ENCODE measurements at regions not wholly inside any gene's neighbourhood (a gene's known extent, or its start where the extent isn't known, plus 50 kb on each side); places are given as distances from the start of the nearest gene placed in this dataset.

DNA sequence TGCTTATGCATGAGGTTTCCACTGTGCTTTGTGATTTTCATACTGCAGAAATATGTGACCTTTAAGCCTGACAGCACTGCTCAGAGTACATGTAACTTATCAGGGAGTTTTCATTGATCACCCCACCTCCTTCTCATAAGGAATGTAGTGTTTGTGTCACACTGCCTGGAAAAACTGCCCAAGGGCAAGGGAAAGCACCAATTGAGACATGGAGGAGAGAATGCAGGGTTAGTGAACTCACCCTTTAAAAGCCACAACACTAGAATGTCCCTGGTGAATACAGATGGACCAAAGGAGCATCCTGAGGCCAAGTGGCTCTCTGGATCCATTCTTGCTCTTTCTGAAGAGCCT is 147.2 kb upstream of the SPATS2L start:
- Histone ChIP-seq H3K4me3 (ENCODE audit: low read depth, low read length, poor library complexity, severe bottlenecking) (no peak overlapping the region), H3K4me1 (ENCODE audit: insufficient read depth, low read length, poor library complexity, severe bottlenecking) (peaks cover 7% of the 10 kb centered on the region), H3K27me3 (replicated peaks; ENCODE audit: insufficient read depth, low read depth, low read length, poor library complexity) (peaks cover 3% of the 10 kb centered on the region), H3K9me3 (ENCODE audit: low read depth, low read length, poor library complexity, severe bottlenecking) (no peaks in the 10 kb centered on the region), H3K27ac (ENCODE audit: low read depth, low read length, poor library complexity, severe bottlenecking) (no peak overlapping the region), H3K36me3 (ENCODE audit: insufficient read depth, low read length, poor library complexity, severe bottlenecking) (no peaks in the 10 kb centered on the region)
- ChIA-PET POLR2A (ENCODE audit: low non-redundant PET) (no interaction called here), CTCF (no interaction called here)
- no TSS peak for BruUV-seq (replicated peaks)
- no peak for DNase-seq (ENCODE audit: low spot score)
- TF ChIP-seq, protein P1, sequence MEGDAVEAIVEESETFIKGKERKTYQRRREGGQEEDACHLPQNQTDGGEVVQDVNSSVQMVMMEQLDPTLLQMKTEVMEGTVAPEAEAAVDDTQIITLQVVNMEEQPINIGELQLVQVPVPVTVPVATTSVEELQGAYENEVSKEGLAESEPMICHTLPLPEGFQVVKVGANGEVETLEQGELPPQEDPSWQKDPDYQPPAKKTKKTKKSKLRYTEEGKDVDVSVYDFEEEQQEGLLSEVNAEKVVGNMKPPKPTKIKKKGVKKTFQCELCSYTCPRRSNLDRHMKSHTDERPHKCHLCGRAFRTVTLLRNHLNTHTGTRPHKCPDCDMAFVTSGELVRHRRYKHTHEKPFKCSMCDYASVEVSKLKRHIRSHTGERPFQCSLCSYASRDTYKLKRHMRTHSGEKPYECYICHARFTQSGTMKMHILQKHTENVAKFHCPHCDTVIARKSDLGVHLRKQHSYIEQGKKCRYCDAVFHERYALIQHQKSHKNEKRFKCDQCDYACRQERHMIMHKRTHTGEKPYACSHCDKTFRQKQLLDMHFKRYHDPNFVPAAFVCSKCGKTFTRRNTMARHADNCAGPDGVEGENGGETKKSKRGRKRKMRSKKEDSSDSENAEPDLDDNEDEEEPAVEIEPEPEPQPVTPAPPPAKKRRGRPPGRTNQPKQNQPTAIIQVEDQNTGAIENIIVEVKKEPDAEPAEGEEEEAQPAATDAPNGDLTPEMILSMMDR (conservative IDR thresholded peaks at IDR 0.05; ENCODE audit: low read depth, low read length), result no peak
- intact Hi-C loops (cut with micrococcal nuclease; ENCODE audit: unreplicated experiment), result no loop called here

DNA sequence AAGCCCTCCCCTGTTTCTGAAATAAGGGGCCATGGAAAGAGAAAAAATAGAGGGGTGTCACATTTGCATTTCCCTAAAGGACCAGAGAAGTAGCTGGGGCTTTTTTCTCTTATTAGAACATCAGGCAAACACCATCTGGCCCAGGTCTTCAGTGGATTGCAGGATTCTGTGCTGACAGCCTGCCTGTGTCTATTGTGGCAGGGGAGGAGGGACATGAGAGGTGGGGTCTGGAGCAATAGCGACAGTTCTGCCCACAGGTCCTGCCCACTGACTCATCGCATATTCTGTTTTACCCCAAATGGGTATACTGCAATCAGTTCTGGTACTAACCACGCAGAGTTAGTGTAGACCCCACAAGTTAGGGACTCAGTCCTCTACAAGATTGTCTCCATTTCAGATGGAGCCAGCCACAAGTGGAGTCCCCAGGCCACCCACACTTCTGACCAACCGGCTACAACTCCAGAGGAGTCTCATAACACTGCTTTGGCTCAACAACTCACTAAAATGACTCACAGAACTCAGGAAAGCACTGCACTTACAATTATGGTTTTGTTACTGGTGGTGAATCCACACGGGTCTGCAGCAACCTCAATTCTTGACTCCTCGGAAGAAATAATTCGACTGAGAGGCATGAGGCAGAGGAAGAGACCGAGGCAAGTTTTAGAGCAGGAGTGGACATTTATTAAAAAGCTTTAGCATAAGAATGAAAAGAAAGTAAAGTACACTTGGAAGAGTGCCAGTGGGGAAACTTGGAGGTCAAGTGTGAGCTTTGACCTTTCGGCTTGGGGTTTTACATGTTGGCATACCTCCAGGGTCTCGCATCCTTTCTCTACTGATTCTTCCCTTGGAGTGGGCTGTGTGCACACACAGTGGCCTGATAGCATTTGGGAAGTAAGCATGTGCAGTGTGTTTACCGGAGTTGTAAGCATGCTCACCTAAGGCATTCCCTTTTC is 146.4 kb upstream of the SPATS2L start:
- H3K27me3 ChIP-seq (replicated peaks; ENCODE audit: insufficient read depth, low read depth, low read length, poor library complexity), result peaks cover 3% of the 10 kb centered on the region
- CTCF ChIA-PET, result interaction anchor here (0.6 kb wide), 1 partner anchor 248 kb away, joined by 3 read pairs; no protein-coding TSS in a partner anchor
- TF ChIP-seq, protein P1 (conservative IDR thresholded peaks at IDR 0.05; ENCODE audit: low read depth, low read length), result no peak
- no peak for TF ChIP-seq EZH2 (IDR thresholded peaks at IDR 0.05; ENCODE audit: borderline replicate concordance, low read depth, low read length, poor library complexity, severe bottlenecking)
- H3K4me3 ChIP-seq (ENCODE audit: low read depth, low read length, poor library complexity, severe bottlenecking), result no peak overlapping the region
- peaks cover 7% of the 10 kb centered on the region for H3K4me1 ChIP-seq (ENCODE audit: insufficient read depth, low read length, poor library complexity, severe bottlenecking)
- intact Hi-C loops (cut with micrococcal nuclease; ENCODE audit: unreplicated experiment), result no loop called here
- no peak for DNase-seq (ENCODE audit: low spot score)
- H3K36me3 ChIP-seq (ENCODE audit: insufficient read depth, low read length, poor library complexity, severe bottlenecking), result no peaks in the 10 kb centered on the region
- H3K27ac ChIP-seq (ENCODE audit: low read depth, low read length, poor library complexity, severe bottlenecking), result no peak overlapping the region
- POLR2A ChIA-PET (ENCODE audit: low non-redundant PET), result no interaction called here
- H3K9me3 ChIP-seq (ENCODE audit: low read depth, low read length, poor library complexity, severe bottlenecking), result no peaks in the 10 kb centered on the region
- no TSS peak for BruUV-seq (replicated peaks)

DNA sequence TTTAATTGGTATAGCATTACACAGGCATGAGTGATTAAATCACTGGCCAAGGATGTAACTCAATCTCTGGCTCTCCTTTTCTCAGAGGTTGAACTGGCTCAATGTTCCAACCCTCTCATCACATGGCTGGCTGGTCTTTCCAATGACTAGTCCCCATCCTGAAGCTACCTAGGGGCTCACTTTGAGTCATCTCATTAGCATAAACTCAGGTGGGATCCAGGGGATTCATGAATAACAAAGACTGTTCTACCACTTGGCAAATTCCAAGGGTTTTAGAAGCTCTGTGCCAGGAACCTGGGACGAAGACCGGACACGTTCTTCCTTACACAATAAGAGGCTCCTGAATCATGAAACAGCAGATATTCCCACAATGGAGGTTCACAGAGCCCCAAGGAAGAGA is 145.0 kb upstream of the SPATS2L start:
- Histone ChIP-seq H3K9me3 (ENCODE audit: low read depth, low read length, poor library complexity, severe bottlenecking) (no peaks in the 10 kb centered on the region), H3K4me1 (ENCODE audit: insufficient read depth, low read length, poor library complexity, severe bottlenecking) (peaks cover 7% of the 10 kb centered on the region), H3K4me3 (ENCODE audit: low read depth, low read length, poor library complexity, severe bottlenecking) (no peak overlapping the region), H3K36me3 (ENCODE audit: insufficient read depth, low read length, poor library complexity, severe bottlenecking) (no peaks in the 10 kb centered on the region), H3K27ac (ENCODE audit: low read depth, low read length, poor library complexity, severe bottlenecking) (no peak overlapping the region), H3K27me3 (replicated peaks; ENCODE audit: insufficient read depth, low read depth, low read length, poor library complexity) (peaks cover 3% of the 10 kb centered on the region)
- TF ChIP-seq EZH2 (IDR thresholded peaks at IDR 0.05; ENCODE audit: borderline replicate concordance, low read depth, low read length, poor library complexity, severe bottlenecking), result no peak
- TF ChIP-seq, protein P1 (conservative IDR thresholded peaks at IDR 0.05; ENCODE audit: low read depth, low read length), result no peak
- intact Hi-C loops (cut with micrococcal nuclease; ENCODE audit: unreplicated experiment), result no loop called here
- DNase-seq (ENCODE audit: low spot score), result no peak
- ChIA-PET CTCF (no interaction called here), POLR2A (ENCODE audit: low non-redundant PET) (no interaction called here)
- no TSS peak for BruUV-seq (replicated peaks)

Data from A673 (cell line).